GM23338 (cell line): ENCODE measurements at regions not wholly inside any gene's neighbourhood (a gene's known extent, or its start where the extent isn't known, plus 50 kb on each side); places are given as distances from the start of the nearest gene placed in this dataset.

Experiments used
- ATAC-seq: fragments of 200-7000 bp; cut with Tn5 transposase; 3 replicates; pipeline ENCODE4 v1.9.1; 2020
- DNase-seq: peaks from one replicate; pipeline ENCODE4 v3.0.0-alpha.2; 2015; ENCODE audit warnings: low spot score
- H2AFZ ChIP-seq: fragments of 200-600 bp; sonication (generic); 2 replicates; pipeline ENCODE4 v1.8.0; 2016; ENCODE audit warnings: antibody characterized with exemption, mild to moderate bottlenecking, moderate library complexity
- H3F3A ChIP-seq: fragments of 200-600 bp; sonication (generic); replicated peaks from 2 replicates; pipeline ENCODE4 v1.8.0; 2017; ENCODE audit warnings: antibody characterized with exemption, mixed run types, low read depth
- H3K27ac ChIP-seq: fragments of 200-600 bp; sonication (generic); 2 replicates; pipeline ENCODE4 v1.6.1; 2016; ENCODE audit warnings: low read depth
- H3K27me3 ChIP-seq: fragments of 200-600 bp; sonication (generic); 2 replicates; pipeline ENCODE4 v1.8.0; 2016; ENCODE audit warnings: mild to moderate bottlenecking, mixed run types, moderate library complexity; ENCODE audit not compliant: insufficient read depth
- H3K36me3 ChIP-seq: fragments of 200-600 bp; sonication (generic); 2 replicates; pipeline ENCODE4 v1.8.0; 2016; ENCODE audit warnings: mild to moderate bottlenecking; ENCODE audit not compliant: insufficient read depth
- H3K4me1 ChIP-seq: fragments of 200-600 bp; sonication (generic); 2 replicates; pipeline ENCODE4 v1.8.0; 2016; ENCODE audit warnings: mild to moderate bottlenecking, moderate library complexity; ENCODE audit not compliant: insufficient read depth
- H3K4me2 ChIP-seq: fragments of 200-600 bp; sonication (generic); 2 replicates; pipeline ENCODE4 v1.7.1; 2017; ENCODE audit warnings: mixed run types
- H3K4me3 ChIP-seq: fragments of 200-600 bp; sonication (generic); 2 replicates; pipeline ENCODE4 v1.6.1; 2016; ENCODE audit warnings: mixed run types
- H3K79me2 ChIP-seq: fragments of 200-600 bp; sonication (generic); replicated peaks from 2 replicates; pipeline ENCODE4 v1.8.0; 2017; ENCODE audit warnings: mild to moderate bottlenecking; ENCODE audit not compliant: insufficient read depth
- H3K9me2 ChIP-seq: fragments of 200-600 bp; sonication (generic); 2 replicates; pipeline ENCODE4 v1.8.0; 2017; ENCODE audit not compliant: insufficient read depth
- H4K20me1 ChIP-seq: fragments of 200-600 bp; sonication (generic); replicated peaks from 2 replicates; pipeline ENCODE4 v1.8.0; 2017; ENCODE audit warnings: mild to moderate bottlenecking; ENCODE audit not compliant: insufficient read depth
- H3K27ac Mint-ChIP-seq: 2 replicates; pipeline ENCODE4 v1.8.0; 2020; ENCODE audit warnings: inconsistent platforms, mild to moderate bottlenecking, moderate library complexity, mixed read lengths
- H3K27me3 Mint-ChIP-seq: 3 replicates; pipeline ENCODE4 v1.8.0; 2022; ENCODE audit warnings: low read depth, mild to moderate bottlenecking, moderate library complexity, mixed read lengths, inconsistent platforms; ENCODE audit not compliant: insufficient read depth, poor library complexity
- H3K36me3 Mint-ChIP-seq: 3 replicates; pipeline ENCODE4 v1.8.0; 2021; ENCODE audit warnings: low read depth, mild to moderate bottlenecking, inconsistent platforms, moderate library complexity, mixed read lengths
- H3K4me1 Mint-ChIP-seq: 3 replicates; pipeline ENCODE4 v1.8.0; 2020; ENCODE audit warnings: mild to moderate bottlenecking, inconsistent platforms, mixed read lengths
- H3K4me3 Mint-ChIP-seq: 3 replicates; pipeline ENCODE4 v1.8.0; 2021; ENCODE audit warnings: moderate library complexity, mild to moderate bottlenecking, inconsistent platforms, mixed read lengths
- H3K9me3 Mint-ChIP-seq: 3 replicates; pipeline ENCODE4 v1.8.0; 2020; ENCODE audit warnings: moderate library complexity, mild to moderate bottlenecking, inconsistent platforms, mixed read lengths
- CREB1 ChIP-seq: fragments of 250-450 bp; sonication (Bioruptor Pico); IDR thresholded peaks from 2 replicates; pipeline ENCODE4 v1.5.0; 2020; ENCODE audit warnings: low read depth, mild to moderate bottlenecking, moderate library complexity
- EZH2 ChIP-seq: fragments of 200-600 bp; sonication (generic); IDR thresholded peaks from one replicate; pipeline ENCODE4 v1.8.0; 2017; ENCODE audit warnings: antibody characterized with exemption, mild to moderate bottlenecking, low read depth; ENCODE audit not compliant: unreplicated experiment
- EZH2phosphoT487 ChIP-seq: fragments of 200-600 bp; sonication (generic); IDR thresholded peaks from one replicate; pipeline ENCODE4 v1.8.1; 2018; ENCODE audit warnings: antibody characterized with exemption; ENCODE audit not compliant: unreplicated experiment
- JUNB ChIP-seq: IDR thresholded peaks from one replicate; pipeline ENCODE4 v1.6.1; 2016; ENCODE audit warnings: antibody characterized with exemption; ENCODE audit not compliant: unreplicated experiment
- NANOG ChIP-seq: IDR thresholded peaks from 2 replicates; pipeline ENCODE4 v1.6.1; 2016; ENCODE audit warnings: antibody characterized with exemption, borderline replicate concordance
- POLR2AphosphoS5 ChIP-seq: IDR thresholded peaks from 2 replicates; pipeline ENCODE4 v1.6.1; 2016; ENCODE audit warnings: antibody characterized with exemption, low read depth
- STAT1 ChIP-seq: IDR thresholded peaks from one replicate; pipeline ENCODE4 v1.6.1; 2016; ENCODE audit warnings: antibody characterized with exemption; ENCODE audit not compliant: unreplicated experiment
- TF ChIP-seq, protein P1 (sequence below): fragments of 250-450 bp; sonication (Bioruptor Pico); IDR thresholded peaks from 2 replicates; pipeline ENCODE4 v1.5.0; 2020; ENCODE audit warnings: mild to moderate bottlenecking, moderate library complexity
- TF ChIP-seq, protein P2 (sequence below): IDR thresholded peaks from one replicate; pipeline ENCODE4 v1.6.1; 2018; ENCODE audit warnings: antibody characterized with exemption; ENCODE audit not compliant: unreplicated experiment
- TF ChIP-seq, protein P3 (sequence below), 2 experiments: fragments of 200-600 bp in 1 of 2; sonication (generic) in 1 of 2; conservative IDR thresholded peaks; 2 replicates each; pipeline versions ENCODE4 v1.5.1 to v1.6.1; 2016 to 2017; ENCODE audit warnings: antibody characterized with exemption in 2 of 2, low read depth in 2 of 2, mild to moderate bottlenecking in 2 of 2, moderate library complexity in 1 of 2

DNA sequence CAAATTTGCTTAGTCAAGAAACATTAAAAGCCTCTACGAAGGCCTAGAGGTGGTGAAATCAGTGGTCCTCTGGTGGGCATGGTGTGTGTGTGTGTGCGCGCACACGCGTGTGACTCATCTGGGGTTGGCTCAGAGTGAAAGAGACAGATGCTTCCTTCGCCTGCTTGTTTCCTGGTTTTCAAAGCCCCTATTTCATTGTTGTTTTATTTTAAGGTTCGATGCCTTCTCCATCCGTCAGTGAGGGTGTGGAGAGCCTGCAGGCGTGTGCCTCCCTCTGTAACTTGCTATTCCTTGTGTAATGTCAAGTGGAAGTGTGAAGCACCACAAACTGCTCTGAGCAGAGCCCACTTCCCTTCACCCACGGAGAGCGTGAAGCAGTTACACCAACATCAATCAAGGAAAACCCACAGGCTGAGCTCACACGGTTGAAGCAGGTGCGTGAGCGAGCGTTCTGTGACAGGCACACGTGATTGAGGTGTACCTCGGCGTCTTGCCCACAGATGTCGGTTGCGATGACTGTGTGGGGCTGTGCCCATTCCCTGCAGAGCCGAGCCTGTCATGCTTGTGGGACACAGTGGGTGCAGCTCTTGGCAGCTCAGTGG, 233.9 kb downstream of the PRL start:
- no peaks in the 10 kb centered on the region for H4K20me1 ChIP-seq
- ATAC-seq: no peak

More for the DNA sequence above, 233.9 kb downstream of the PRL start:
- Mint-ChIP-seq H3K27me3 (no peaks in the 10 kb centered on the region), H3K27ac (no peak overlapping the region), H3K36me3 (peaks cover 26% of the 10 kb centered on the region), H3K9me3 (no peaks in the 10 kb centered on the region), H3K4me1 (peaks cover 9% of the 10 kb centered on the region), H3K4me3 (no peak overlapping the region)
- Histone ChIP-seq H3F3A (no peaks in the 10 kb centered on the region), H3K4me3 (no peak overlapping the region), H3K27ac (no peak overlapping the region), H3K27me3 (no peaks in the 10 kb centered on the region), H3K9me2 (no peaks in the 10 kb centered on the region), H3K4me1 (no peaks in the 10 kb centered on the region), H3K79me2 (0 out of 2 replicates have a peak, but pooled peaks cover 3% of the 10 kb centered on the region), H3K36me3 (no peaks in the 10 kb centered on the region), H3K4me2 (no peak overlapping the region), H2AFZ (no peak overlapping the region)
- no peak for DNase-seq
- TF ChIP-seq NANOG (no peak), CREB1 (CRISPR knock-in tag) (no peak), EZH2phosphoT487 (no peak), STAT1 (no peak), EZH2 (no peak), JUNB (no peak), POLR2AphosphoS5 (no peak)
- TF ChIP-seq, protein P1, sequence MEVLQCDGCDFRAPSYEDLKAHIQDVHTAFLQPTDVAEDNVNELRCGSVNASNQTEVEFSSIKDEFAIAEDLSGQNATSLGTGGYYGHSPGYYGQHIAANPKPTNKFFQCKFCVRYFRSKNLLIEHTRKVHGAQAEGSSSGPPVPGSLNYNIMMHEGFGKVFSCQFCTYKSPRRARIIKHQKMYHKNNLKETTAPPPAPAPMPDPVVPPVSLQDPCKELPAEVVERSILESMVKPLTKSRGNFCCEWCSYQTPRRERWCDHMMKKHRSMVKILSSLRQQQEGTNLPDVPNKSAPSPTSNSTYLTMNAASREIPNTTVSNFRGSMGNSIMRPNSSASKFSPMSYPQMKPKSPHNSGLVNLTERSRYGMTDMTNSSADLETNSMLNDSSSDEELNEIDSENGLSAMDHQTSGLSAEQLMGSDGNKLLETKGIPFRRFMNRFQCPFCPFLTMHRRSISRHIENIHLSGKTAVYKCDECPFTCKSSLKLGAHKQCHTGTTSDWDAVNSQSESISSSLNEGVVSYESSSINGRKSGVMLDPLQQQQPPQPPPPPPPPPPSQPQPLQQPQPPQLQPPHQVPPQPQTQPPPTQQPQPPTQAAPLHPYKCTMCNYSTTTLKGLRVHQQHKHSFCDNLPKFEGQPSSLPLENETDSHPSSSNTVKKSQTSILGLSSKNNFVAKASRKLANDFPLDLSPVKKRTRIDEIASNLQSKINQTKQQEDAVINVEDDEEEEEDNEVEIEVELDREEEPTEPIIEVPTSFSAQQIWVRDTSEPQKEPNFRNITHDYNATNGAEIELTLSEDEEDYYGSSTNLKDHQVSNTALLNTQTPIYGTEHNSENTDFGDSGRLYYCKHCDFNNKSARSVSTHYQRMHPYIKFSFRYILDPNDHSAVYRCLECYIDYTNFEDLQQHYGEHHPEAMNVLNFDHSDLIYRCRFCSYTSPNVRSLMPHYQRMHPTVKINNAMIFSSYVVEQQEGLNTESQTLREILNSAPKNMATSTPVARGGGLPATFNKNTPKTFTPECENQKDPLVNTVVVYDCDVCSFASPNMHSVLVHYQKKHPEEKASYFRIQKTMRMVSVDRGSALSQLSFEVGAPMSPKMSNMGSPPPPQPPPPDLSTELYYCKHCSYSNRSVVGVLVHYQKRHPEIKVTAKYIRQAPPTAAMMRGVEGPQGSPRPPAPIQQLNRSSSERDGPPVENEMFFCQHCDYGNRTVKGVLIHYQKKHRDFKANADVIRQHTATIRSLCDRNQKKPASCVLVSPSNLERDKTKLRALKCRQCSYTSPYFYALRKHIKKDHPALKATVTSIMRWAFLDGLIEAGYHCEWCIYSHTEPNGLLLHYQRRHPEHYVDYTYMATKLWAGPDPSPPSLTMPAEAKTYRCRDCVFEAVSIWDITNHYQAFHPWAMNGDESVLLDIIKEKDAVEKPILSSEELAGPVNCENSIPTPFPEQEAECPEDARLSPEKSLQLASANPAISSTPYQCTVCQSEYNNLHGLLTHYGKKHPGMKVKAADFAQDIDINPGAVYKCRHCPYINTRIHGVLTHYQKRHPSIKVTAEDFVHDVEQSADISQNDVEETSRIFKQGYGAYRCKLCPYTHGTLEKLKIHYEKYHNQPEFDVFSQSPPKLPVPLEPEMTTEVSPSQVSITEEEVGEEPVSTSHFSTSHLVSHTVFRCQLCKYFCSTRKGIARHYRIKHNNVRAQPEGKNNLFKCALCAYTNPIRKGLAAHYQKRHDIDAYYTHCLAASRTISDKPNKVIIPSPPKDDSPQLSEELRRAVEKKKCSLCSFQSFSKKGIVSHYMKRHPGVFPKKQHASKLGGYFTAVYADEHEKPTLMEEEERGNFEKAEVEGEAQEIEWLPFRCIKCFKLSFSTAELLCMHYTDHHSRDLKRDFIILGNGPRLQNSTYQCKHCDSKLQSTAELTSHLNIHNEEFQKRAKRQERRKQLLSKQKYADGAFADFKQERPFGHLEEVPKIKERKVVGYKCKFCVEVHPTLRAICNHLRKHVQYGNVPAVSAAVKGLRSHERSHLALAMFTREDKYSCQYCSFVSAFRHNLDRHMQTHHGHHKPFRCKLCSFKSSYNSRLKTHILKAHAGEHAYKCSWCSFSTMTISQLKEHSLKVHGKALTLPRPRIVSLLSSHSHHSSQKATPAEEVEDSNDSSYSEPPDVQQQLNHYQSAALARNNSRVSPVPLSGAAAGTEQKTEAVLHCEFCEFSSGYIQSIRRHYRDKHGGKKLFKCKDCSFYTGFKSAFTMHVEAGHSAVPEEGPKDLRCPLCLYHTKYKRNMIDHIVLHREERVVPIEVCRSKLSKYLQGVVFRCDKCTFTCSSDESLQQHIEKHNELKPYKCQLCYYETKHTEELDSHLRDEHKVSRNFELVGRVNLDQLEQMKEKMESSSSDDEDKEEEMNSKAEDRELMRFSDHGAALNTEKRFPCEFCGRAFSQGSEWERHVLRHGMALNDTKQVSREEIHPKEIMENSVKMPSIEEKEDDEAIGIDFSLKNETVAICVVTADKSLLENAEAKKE (CRISPR knock-in tag): no peak
- TF ChIP-seq, protein P2, sequence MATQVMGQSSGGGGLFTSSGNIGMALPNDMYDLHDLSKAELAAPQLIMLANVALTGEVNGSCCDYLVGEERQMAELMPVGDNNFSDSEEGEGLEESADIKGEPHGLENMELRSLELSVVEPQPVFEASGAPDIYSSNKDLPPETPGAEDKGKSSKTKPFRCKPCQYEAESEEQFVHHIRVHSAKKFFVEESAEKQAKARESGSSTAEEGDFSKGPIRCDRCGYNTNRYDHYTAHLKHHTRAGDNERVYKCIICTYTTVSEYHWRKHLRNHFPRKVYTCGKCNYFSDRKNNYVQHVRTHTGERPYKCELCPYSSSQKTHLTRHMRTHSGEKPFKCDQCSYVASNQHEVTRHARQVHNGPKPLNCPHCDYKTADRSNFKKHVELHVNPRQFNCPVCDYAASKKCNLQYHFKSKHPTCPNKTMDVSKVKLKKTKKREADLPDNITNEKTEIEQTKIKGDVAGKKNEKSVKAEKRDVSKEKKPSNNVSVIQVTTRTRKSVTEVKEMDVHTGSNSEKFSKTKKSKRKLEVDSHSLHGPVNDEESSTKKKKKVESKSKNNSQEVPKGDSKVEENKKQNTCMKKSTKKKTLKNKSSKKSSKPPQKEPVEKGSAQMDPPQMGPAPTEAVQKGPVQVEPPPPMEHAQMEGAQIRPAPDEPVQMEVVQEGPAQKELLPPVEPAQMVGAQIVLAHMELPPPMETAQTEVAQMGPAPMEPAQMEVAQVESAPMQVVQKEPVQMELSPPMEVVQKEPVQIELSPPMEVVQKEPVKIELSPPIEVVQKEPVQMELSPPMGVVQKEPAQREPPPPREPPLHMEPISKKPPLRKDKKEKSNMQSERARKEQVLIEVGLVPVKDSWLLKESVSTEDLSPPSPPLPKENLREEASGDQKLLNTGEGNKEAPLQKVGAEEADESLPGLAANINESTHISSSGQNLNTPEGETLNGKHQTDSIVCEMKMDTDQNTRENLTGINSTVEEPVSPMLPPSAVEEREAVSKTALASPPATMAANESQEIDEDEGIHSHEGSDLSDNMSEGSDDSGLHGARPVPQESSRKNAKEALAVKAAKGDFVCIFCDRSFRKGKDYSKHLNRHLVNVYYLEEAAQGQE: no peak
- TF ChIP-seq, protein P3, sequence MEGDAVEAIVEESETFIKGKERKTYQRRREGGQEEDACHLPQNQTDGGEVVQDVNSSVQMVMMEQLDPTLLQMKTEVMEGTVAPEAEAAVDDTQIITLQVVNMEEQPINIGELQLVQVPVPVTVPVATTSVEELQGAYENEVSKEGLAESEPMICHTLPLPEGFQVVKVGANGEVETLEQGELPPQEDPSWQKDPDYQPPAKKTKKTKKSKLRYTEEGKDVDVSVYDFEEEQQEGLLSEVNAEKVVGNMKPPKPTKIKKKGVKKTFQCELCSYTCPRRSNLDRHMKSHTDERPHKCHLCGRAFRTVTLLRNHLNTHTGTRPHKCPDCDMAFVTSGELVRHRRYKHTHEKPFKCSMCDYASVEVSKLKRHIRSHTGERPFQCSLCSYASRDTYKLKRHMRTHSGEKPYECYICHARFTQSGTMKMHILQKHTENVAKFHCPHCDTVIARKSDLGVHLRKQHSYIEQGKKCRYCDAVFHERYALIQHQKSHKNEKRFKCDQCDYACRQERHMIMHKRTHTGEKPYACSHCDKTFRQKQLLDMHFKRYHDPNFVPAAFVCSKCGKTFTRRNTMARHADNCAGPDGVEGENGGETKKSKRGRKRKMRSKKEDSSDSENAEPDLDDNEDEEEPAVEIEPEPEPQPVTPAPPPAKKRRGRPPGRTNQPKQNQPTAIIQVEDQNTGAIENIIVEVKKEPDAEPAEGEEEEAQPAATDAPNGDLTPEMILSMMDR (conservative IDR thresholded peaks at IDR 0.05; ENCODE audit: low read depth in 2 of 2): no peak
